HG03095 (cell line): ENCODE measurements at regions not wholly inside any gene's neighbourhood (a gene's known extent, or its start where the extent isn't known, plus 50 kb on each side); places are given as distances from the start of the nearest gene placed in this dataset.

ENCODE experiments used
- ATAC-seq: cut with Tn5 transposase; IDR thresholded peaks from one replicate; pipeline ENCODE4 v1.9.1; 2021; ENCODE audit warnings: moderate library complexity; ENCODE audit not compliant: unreplicated experiment

- no peak for ATAC-seq
These were observed 82.2 kb downstream of the ZNF608 start for GRCh38 chr5:124664287-124664686.

- ATAC-seq: no peak
These were observed 83.3 kb downstream of the ZNF608 start for GRCh38 chr5:124663101-124663506.

- no peak for ATAC-seq
These were observed 84.2 kb downstream of the ZNF608 start for GRCh38 chr5:124662181-124662781.

- ATAC-seq: no peak
These were observed 84.9 kb downstream of the ZNF608 start for GRCh38 chr5:124661317-124662141.

- ATAC-seq: no peak
These were observed 86.0 kb downstream of the ZNF608 start for GRCh38 chr5:124660229-124661093.

GRCh38 chr5:124659798-124660197, 86.6 kb downstream of the ZNF608 start:
- no peak for ATAC-seq

- no peak for ATAC-seq
These were observed 87.4 kb downstream of the ZNF608 start for GRCh38 chr5:124658867-124659557.

GRCh38 chr5:124655921-124656511, 90.4 kb downstream of the ZNF608 start:
- ATAC-seq: no peak

GRCh38 chr5:124655251-124655917, 91.1 kb downstream of the ZNF608 start:
- ATAC-seq: no peak

GRCh38 chr5:124654418-124654817, 92.0 kb downstream of the ZNF608 start:
- ATAC-seq: no peak

GRCh38 chr5:124653666-124654065, 92.8 kb downstream of the ZNF608 start:
- no peak for ATAC-seq

GRCh38 chr5:124652892-124653441, 93.5 kb downstream of the ZNF608 start:
- no peak for ATAC-seq

GRCh38 chr5:124652514-124652819, 94.0 kb downstream of the ZNF608 start:
- no peak for ATAC-seq

GRCh38 chr5:124651663-124652513, 94.6 kb downstream of the ZNF608 start:
- ATAC-seq: peak; percentile 27

- ATAC-seq: no peak
These were observed 95.3 kb downstream of the ZNF608 start for GRCh38 chr5:124650951-124651662.

GRCh38 chr5:124650147-124650561, 96.3 kb downstream of the ZNF608 start:
- peak; percentile 58 for ATAC-seq

GRCh38 chr5:124649491-124650146, 96.8 kb downstream of the ZNF608 start:
- peak; percentile 77 for ATAC-seq
